CD1c-positive myeloid dendritic cell (primary cell): ENCODE measurements at regions not wholly inside any gene's neighbourhood (a gene's known extent, or its start where the extent isn't known, plus 50 kb on each side); places are given as distances from the start of the nearest gene placed in this dataset.

Source experiments
- DNase-seq: peaks from one replicate; pipeline ENCODE4 v3.0.0-alpha.2; 2016; ENCODE audit errors: extremely low spot score

GRCh38 chr1:4016351-4017130 lies 116.5 kb upstream of the C1orf174 start:
- DNase-seq = no peak

DNA sequence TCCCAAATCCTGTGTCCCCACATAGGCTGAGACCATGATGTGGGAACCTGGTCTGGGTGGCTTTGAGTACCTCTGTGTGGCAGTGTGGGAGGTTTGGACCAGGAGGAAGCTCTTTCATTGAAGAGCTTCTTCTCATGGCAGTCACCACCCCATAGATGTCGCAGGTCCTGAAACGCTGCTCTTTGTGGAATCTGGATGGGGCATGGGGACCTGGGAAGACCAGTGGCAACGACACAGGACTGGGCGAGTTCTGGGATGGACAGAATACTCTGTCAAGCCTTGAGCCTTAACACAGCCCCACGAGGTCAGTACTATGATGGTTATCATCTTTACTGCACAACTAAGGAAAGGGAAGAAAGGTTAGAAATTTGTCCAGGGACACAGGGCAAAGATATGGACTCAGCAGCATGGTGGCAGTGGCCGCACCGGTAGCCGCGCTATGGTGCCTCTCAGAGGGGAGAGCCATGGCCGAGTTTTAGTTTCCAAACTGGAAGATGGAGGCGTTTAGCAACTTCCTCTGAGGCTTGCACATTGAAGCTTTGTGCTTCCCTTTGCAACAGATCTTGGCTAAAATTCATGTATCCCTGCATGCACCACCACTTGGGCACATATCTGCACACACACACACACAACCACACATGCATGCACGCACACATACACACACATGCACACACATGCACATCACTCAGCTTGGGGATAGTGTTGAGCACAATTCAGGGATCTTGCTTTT lies 117.7 kb upstream of the C1orf174 start:
- DNase-seq = no peak

- DNase-seq = no peak
Measured at GRCh38 chr1:4018466-4019146, 118.5 kb upstream of the C1orf174 start.

- DNase-seq = no peak
Measured at GRCh38 chr1:4019147-4019521, 119.1 kb upstream of the C1orf174 start.

GRCh38 chr1:4019606-4020331 lies 119.7 kb upstream of the C1orf174 start:
- DNase-seq = no peak

- DNase-seq = no peak
Measured at GRCh38 chr1:4020449-4020848, 120.4 kb upstream of the C1orf174 start.

- DNase-seq = no peak
Measured at GRCh38 chr1:4021136-4021973, 121.3 kb upstream of the C1orf174 start.

DNA sequence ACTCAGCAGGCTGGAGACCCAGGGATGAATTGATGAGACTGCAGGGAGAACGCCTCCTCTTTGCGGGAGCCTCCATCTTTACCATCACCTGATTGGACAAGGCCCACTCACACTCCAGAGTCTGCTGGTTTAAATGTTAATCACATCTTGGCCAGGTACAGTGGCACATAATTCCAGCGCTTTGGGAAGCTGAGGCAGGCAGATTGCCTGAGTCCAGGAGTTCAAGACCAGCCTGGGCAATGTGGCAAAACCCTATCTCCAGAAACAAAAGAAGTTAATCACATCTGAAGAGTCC lies 121.8 kb upstream of the C1orf174 start:
- DNase-seq = no peak

- no peak for DNase-seq
Measured at GRCh38 chr1:4022715-4023114, 122.6 kb upstream of the C1orf174 start.

GRCh38 chr1:4023678-4024077 lies 123.6 kb upstream of the C1orf174 start:
- no peak for DNase-seq

DNA sequence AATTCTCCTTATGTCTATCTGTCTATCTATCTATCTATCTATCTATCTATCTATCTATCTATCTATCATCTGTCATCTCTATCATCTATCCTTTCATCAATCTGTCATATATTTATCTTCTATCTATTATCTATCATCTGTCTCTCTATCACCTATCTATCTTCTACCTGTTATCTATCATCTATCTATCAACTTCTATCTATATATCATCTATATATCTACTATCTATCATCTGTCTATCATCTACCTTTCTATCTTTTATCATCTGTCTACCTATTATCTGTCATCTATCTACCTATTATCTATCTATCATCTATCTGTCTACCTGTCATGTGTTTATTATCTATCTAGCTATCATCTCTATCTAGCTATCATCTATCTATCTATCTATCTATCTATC lies 124.7 kb upstream of the C1orf174 start:
- no peak for DNase-seq

GRCh38 chr1:4025752-4026151 lies 125.7 kb upstream of the C1orf174 start:
- DNase-seq = no peak

GRCh38 chr1:4027008-4027407 lies 126.9 kb upstream of the C1orf174 start:
- no peak for DNase-seq

DNA sequence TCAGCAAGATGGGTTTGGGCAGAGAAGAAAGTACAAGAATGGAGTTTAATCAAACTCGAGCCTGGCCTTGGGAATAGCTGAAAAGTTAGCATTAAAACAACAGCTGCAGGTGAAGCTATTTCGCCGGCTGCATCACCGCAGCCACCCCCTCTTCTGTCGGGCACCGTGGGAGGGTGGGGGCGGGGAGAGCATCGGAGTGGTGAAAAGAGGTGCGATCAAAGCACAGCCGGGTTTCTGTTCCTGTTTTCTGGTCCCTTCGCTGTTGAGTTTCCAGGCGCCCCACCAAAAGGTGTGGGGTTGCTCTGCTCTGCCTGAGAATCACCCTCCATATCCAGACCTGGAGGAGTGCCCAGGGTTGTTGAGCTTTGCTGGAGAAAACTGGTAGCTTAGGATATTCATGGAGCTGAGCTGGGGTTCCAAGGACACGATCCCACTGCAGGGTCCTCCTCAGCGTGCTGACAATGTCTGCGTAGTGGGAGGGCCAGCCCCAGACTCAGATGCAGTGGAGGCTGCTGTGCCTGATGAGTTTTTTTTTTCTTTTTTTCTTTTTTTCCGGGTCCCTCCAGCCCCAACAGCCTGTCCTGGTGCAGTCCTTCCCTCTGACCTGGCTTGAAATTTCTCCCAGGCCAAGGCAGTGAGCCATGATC lies 127.5 kb upstream of the C1orf174 start:
- DNase-seq = no peak

- no peak for DNase-seq
Measured at GRCh38 chr1:4028139-4028501, 128.0 kb upstream of the C1orf174 start.

DNA sequence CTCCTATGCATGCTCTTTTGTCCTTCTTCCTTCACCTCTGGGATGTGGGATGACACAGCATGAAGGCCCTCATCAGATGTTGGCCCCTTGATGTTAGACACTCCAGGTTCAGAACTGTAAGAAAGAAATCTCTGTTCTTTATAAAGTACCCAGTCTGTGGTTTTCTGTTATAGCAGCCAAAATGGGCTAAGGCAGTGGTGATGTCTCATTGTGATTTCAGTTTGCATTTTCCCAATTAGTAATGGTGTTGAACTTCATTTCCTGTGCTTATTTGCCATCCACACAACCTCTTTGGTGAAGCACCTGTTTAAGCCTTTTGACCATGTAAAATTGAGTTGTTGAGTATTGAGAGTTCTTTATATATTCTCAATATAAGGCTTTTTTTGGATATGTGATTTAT lies 129.3 kb upstream of the C1orf174 start:
- DNase-seq = no peak

- no peak for DNase-seq
Measured at GRCh38 chr1:4032571-4032970, 132.5 kb upstream of the C1orf174 start.

DNA sequence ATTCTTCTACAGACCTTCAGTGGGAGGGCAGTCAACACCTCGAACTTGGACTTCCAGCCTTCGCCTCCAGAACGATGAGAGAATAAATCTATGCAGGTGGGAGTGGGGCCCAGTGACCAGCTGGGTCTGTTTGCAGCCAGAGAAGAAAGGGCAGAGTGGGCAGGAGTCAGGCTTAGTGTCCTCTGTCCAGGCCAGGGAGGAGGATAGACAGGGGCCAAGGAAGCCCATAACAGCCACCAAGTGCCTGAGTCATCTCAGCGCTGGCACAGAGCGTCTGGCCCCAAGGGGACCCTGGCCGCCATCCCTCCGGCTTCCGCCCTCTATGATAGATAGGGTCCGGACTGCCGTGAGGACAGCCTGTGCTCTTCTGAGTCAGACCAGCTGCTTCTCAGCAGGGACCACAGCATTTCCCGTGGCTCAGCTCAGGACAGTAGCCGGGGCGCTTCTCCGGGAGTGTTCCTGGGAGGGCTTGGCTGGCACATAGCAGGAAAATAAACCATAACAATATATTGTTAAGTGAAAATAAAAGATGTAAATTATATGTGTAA lies 133.1 kb upstream of the C1orf174 start:
- DNase-seq = no peak

GRCh38 chr1:4033713-4034112 lies 133.6 kb upstream of the C1orf174 start:
- DNase-seq = no peak

DNA sequence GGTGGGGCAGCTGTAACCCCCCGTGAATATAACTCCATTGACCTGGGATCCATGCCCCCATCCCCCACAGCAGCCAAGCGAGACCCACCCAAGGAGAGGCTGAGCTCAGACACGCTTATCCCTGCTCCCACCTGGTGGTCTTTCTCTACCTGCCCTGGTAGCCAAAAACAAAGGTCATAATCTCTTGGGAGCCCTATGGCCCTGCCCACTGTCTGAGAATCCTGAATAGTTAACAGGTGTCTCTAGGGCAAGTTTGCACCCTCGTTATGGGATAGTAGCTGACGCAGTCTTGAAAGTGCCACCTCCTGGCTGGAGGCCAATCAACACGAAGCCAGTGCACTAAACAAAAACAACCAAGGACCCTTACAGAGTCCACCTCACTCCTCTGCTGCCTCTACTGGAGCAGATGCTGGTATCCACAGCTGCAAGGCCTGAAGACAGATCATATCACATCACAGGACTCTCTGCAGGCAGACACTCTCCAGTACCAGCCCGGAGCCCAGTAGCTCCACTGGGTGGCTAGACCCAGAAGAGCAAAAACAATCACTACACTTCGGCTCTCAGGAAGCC lies 134.3 kb upstream of the C1orf174 start:
- DNase-seq = no peak
